H9 (cell line): ENCODE measurements at regions not wholly inside any gene's neighbourhood (a gene's known extent, or its start where the extent isn't known, plus 50 kb on each side); places are given as distances from the start of the nearest gene placed in this dataset.
"Not testable (repeated sequence)": the region's sequence is repeated elsewhere in the genome, so short reads cannot be mapped to it uniquely, and the experiment has no call there.

Experiments used
- DNase-seq: peaks from one replicate; pipeline ENCODE4 v3.0.0-alpha.2; 2017
- H2AFZ ChIP-seq: one replicate; pipeline ENCODE4 v1.6.1; 2013; ENCODE audit warnings: mild to moderate bottlenecking, low read length, control low read depth, moderate library complexity
- H2AK5ac ChIP-seq: 2 replicates; pipeline ENCODE4 v1.6.1; 2013; ENCODE audit warnings: low read length, control low read depth, mixed read lengths; ENCODE audit not compliant: insufficient read length
- H2BK120ac ChIP-seq: one replicate; pipeline ENCODE4 v1.6.1; 2013; ENCODE audit warnings: low read depth, mild to moderate bottlenecking, low read length, control low read depth, inconsistent platforms; ENCODE audit not compliant: poor library complexity, severe bottlenecking
- H2BK12ac ChIP-seq: 2 replicates; pipeline ENCODE4 v1.6.1; 2013; ENCODE audit warnings: low read length, control low read depth, mixed read lengths, low read depth; ENCODE audit not compliant: insufficient read length
- H2BK15ac ChIP-seq: 2 replicates; pipeline ENCODE4 v1.6.1; 2013; ENCODE audit warnings: low read depth, low read length, control low read depth
- H2BK20ac ChIP-seq: one replicate; pipeline ENCODE4 v1.6.1; 2013; ENCODE audit warnings: low read depth, mild to moderate bottlenecking, low read length, control low read depth, inconsistent platforms; ENCODE audit not compliant: poor library complexity, severe bottlenecking
- H2BK5ac ChIP-seq: 2 replicates; pipeline ENCODE4 v1.6.1; 2013; ENCODE audit warnings: low read length, control low read depth, mixed read lengths; ENCODE audit not compliant: insufficient read length
- H3K14ac ChIP-seq: 2 replicates; pipeline ENCODE4 v1.6.1; 2013; ENCODE audit warnings: low read length, control low read depth; ENCODE audit not compliant: insufficient read depth
- H3K18ac ChIP-seq: 2 replicates; pipeline ENCODE4 v1.6.1; 2013; ENCODE audit warnings: low read depth, mild to moderate bottlenecking, mixed read lengths, low read length, control low read depth; ENCODE audit not compliant: insufficient read length
- H3K23ac ChIP-seq: 2 replicates; pipeline ENCODE4 v1.6.1; 2013; ENCODE audit warnings: low read length, control low read depth, mixed read lengths, low read depth; ENCODE audit not compliant: insufficient read length
- H3K23me2 ChIP-seq: 2 replicates; pipeline ENCODE4 v1.6.1; 2013; ENCODE audit warnings: low read depth, mild to moderate bottlenecking, mixed read lengths, low read length, control low read depth; ENCODE audit not compliant: insufficient read length, poor library complexity, severe bottlenecking
- H3K27ac ChIP-seq: 2 replicates; pipeline ENCODE4 v1.5.1; 2013; ENCODE audit warnings: low read length, control low read depth, mixed read lengths, low read depth; ENCODE audit not compliant: insufficient read length
- H3K27me3 ChIP-seq: 2 replicates; pipeline ENCODE4 v1.6.1; 2013; ENCODE audit warnings: low read length, control low read depth, inconsistent platforms; ENCODE audit not compliant: insufficient read depth
- H3K4ac ChIP-seq: 2 replicates; pipeline ENCODE4 v1.6.1; 2013; ENCODE audit warnings: low read depth, mild to moderate bottlenecking, control low read depth, inconsistent platforms, low read length, moderate library complexity
- H3K4me1 ChIP-seq: 2 replicates; pipeline ENCODE4 v1.6.1; 2013; ENCODE audit warnings: low read length, control low read depth, inconsistent platforms; ENCODE audit not compliant: insufficient read depth
- H3K4me2 ChIP-seq: 2 replicates; pipeline ENCODE4 v1.6.1; 2013; ENCODE audit warnings: low read length, control low read depth, mixed read lengths; ENCODE audit not compliant: insufficient read length, insufficient read depth
- H3K56ac ChIP-seq: 2 replicates; pipeline ENCODE4 v1.6.1; 2013; ENCODE audit warnings: low read depth, mild to moderate bottlenecking, mixed read lengths, low read length, control low read depth; ENCODE audit not compliant: insufficient read length
- H3K79me1 ChIP-seq: 2 replicates; pipeline ENCODE4 v1.6.1; 2013; ENCODE audit warnings: low read depth, mild to moderate bottlenecking, moderate library complexity, low read length, control low read depth, inconsistent platforms; ENCODE audit not compliant: insufficient read depth, poor library complexity, severe bottlenecking
- H3K79me2 ChIP-seq: 2 replicates; pipeline ENCODE4 v1.6.1; 2013; ENCODE audit warnings: low read length, control low read depth, inconsistent platforms; ENCODE audit not compliant: insufficient read depth
- H3K9ac ChIP-seq: 2 replicates; pipeline ENCODE4 v1.6.1; 2013; ENCODE audit warnings: low read length, control low read depth, mixed read lengths; ENCODE audit not compliant: insufficient read length; ENCODE audit errors: extremely low read depth
- H3K9me3 ChIP-seq: one replicate; pipeline ENCODE4 v1.6.1; 2013; ENCODE audit warnings: low read depth, low read length, inconsistent platforms; ENCODE audit not compliant: control insufficient read depth
- H3T11ph ChIP-seq: one replicate; pipeline ENCODE4 v1.6.1; 2013; ENCODE audit warnings: mild to moderate bottlenecking, low read length, control low read depth, inconsistent platforms
- H4K20me1 ChIP-seq: one replicate; pipeline ENCODE4 v1.6.1; 2013; ENCODE audit not compliant: control insufficient read depth, insufficient read length, insufficient read depth
- H4K5ac ChIP-seq: 2 replicates; pipeline ENCODE4 v1.6.1; 2013; ENCODE audit warnings: low read depth, mild to moderate bottlenecking, mixed read lengths, low read length, control low read depth; ENCODE audit not compliant: insufficient read length
- H4K8ac ChIP-seq: replicated peaks from 2 replicates; pipeline ENCODE4 v1.6.1; 2013; ENCODE audit warnings: low read length, control low read depth, mixed read lengths, low read depth; ENCODE audit not compliant: insufficient read length
- H4K91ac ChIP-seq: 2 replicates; pipeline ENCODE4 v1.6.1; 2013; ENCODE audit warnings: low read depth, mild to moderate bottlenecking, moderate library complexity, mixed read lengths, low read length, control low read depth; ENCODE audit not compliant: insufficient read length
- H3K27ac Mint-ChIP-seq, 3 experiments: 2 replicates in 2 of 3; 3 replicates in 1 of 3; pipeline ENCODE4 v1.8.0; 2020 to 2021; ENCODE audit warnings: mixed read lengths in 3 of 3, mild to moderate bottlenecking in 1 of 3, moderate library complexity in 1 of 3
- H3K27me3 Mint-ChIP-seq: 2 replicates; pipeline ENCODE4 v1.8.0; 2021; ENCODE audit warnings: low read depth, mild to moderate bottlenecking, moderate library complexity, mixed read lengths
- H3K36me3 Mint-ChIP-seq, 3 experiments: 2 replicates in 2 of 3; 3 replicates in 1 of 3; pipeline ENCODE4 v1.8.0; 2020 to 2021; ENCODE audit warnings: low read depth in 3 of 3, mixed read lengths in 3 of 3; ENCODE audit not compliant: insufficient read depth in 1 of 3
- H3K4me1 Mint-ChIP-seq, 2 experiments: 2 replicates each; pipeline ENCODE4 v1.8.0; 2020; ENCODE audit warnings: mixed read lengths in 2 of 2
- H3K4me3 Mint-ChIP-seq, 2 experiments: 2 replicates in 1 of 2; 3 replicates in 1 of 2; pipeline ENCODE4 v1.8.0; 2020 to 2021; ENCODE audit warnings: mild to moderate bottlenecking in 2 of 2, mixed read lengths in 2 of 2, moderate library complexity in 1 of 2
- H3K9me3 Mint-ChIP-seq, 2 experiments: 2 replicates in 1 of 2; 3 replicates in 1 of 2; pipeline ENCODE4 v1.8.0; 2020; ENCODE audit warnings: mild to moderate bottlenecking in 2 of 2, mixed read lengths in 2 of 2, moderate library complexity in 1 of 2
- WGBS: extraction: QIAGEN DNeasy Blood & Tissue Kit; methylation state at CpG from one replicate; pipeline ENCODE4 v1.1.7; 2013; ENCODE audit warnings: missing lambda C conversion rate, low lambda C conversion rate, mixed read lengths; ENCODE audit not compliant: insufficient read length; ENCODE audit errors: extremely low coverage; 5-methylcytosine and 5-hydroxymethylcytosine counted together

GRCh38 chr5:82626012-82626411, 347.9 kb upstream of the RPS23 start:
- H3K23ac ChIP-seq, H2BK120ac ChIP-seq, H3K9me3 Mint-ChIP-seq, H4K20me1 ChIP-seq, H3K27me3 ChIP-seq, H3K27ac Mint-ChIP-seq, H3K27ac ChIP-seq, H4K91ac ChIP-seq, H3K9ac ChIP-seq, H3K4ac ChIP-seq, H3K4me1 ChIP-seq, H3K27me3 Mint-ChIP-seq, H3K9me3 ChIP-seq, H3K4me3 Mint-ChIP-seq, H3K4me1 Mint-ChIP-seq, H4K5ac ChIP-seq, DNase-seq, H3K23me2 ChIP-seq, H2BK12ac ChIP-seq, H2BK15ac ChIP-seq, H2AK5ac ChIP-seq, H4K8ac ChIP-seq, H3K79me1 ChIP-seq, H3K18ac ChIP-seq, H3K56ac ChIP-seq, H3K79me2 ChIP-seq, H3K4me2 ChIP-seq, H2BK20ac ChIP-seq, H3T11ph ChIP-seq, H2AFZ ChIP-seq, H3K14ac ChIP-seq, H2BK5ac ChIP-seq: not testable (repeated sequence)
- no CpG with 5 or more reads among the region's 1 CpG for WGBS
- peaks cover 9 to 13% (median 12%) of the 10 kb centered on the region in 3 experiments for H3K36me3 Mint-ChIP-seq
